ENCODE measurements at regions not wholly inside any gene's neighbourhood (a gene's known extent, or its start where the extent isn't known, plus 50 kb on each side); places are given as distances from the start of the nearest gene placed in this dataset.
"Not testable (repeated sequence)": the region's sequence is repeated elsewhere in the genome, so short reads cannot be mapped to it uniquely, and the experiment has no call there.

DNA sequence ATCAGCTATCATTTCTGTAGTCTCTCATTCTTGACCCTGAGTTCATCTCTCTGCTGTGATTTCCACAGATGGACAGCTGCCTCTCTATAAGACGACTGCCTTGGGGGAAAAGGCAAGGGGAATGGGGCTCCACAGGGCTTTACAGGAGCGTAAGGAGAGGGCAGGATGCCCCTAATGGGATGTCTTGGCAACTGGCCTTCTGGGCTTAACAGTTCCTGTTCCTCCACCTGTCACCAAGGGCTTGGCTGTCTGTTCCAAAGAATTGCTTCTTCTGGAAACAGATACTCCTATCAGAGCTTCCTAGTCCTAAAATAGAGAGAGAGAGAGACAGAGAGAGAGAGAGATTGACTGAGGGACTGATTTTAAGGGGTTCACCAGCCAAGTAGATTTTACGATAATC is 181.9 kb downstream of the TMEM200A start:
- H3K79me2 ChIP-seq (ENCODE audit: control insufficient read depth, insufficient read depth, low read length, unreplicated experiment), result no peaks in the 10 kb centered on the region
- no peak overlapping the region for H3K4me3 ChIP-seq (ENCODE audit: low read depth, low read length)
- no peak overlapping the region for H3K27ac ChIP-seq (ENCODE audit: low read depth, low read length)
- H3K36me3 ChIP-seq (ENCODE audit: insufficient read depth, low read length), result no peaks in the 10 kb centered on the region
- H3K27me3 ChIP-seq (ENCODE audit: insufficient read depth, low read length), result no peaks in the 10 kb centered on the region
- H2AFZ ChIP-seq (ENCODE audit: low read length, unreplicated experiment), result no peak overlapping the region
- H3K4me1 ChIP-seq (ENCODE audit: control insufficient read depth, insufficient read depth, low read length, unreplicated experiment), result no peaks in the 10 kb centered on the region

DNA sequence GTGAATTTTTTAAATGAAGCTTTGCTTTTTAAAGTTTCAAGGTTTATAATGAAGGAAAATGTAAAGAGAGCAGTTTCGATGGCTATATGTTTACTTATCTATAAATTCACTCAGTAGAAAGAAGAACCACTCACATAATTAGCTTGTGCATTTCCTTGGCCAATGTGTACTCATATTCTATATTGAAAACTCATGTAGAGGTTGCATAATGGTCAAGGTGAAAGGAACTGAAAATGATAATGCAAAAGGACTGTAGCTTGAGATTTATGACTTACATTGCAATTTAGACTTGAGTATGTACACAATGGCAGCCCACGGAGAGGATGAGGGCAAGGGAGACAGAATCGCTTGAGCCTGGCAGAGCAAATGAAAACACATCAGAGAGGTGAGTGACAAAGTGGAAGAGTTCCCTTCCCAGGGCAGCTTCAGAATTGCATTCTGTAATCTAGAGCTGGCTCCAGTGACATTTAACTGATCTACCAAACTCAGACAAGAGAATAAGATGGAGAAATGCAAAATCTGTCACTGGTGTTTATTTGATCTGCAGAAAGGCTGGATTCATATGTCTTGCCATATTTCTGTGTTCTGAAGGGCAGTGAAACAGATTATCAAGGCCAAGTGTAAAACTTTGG is 191.8 kb downstream of the TMEM200A start:
- no peak overlapping the region for H3K27ac ChIP-seq (ENCODE audit: low read depth, low read length)
- H2AFZ ChIP-seq (ENCODE audit: low read length, unreplicated experiment), result no peak overlapping the region
- H3K4me1 ChIP-seq (ENCODE audit: control insufficient read depth, insufficient read depth, low read length, unreplicated experiment), result peaks cover 3% of the 10 kb centered on the region
- no peaks in the 10 kb centered on the region for H3K36me3 ChIP-seq (ENCODE audit: insufficient read depth, low read length)
- H3K79me2 ChIP-seq (ENCODE audit: control insufficient read depth, insufficient read depth, low read length, unreplicated experiment), result no peaks in the 10 kb centered on the region
- H3K4me3 ChIP-seq (ENCODE audit: low read depth, low read length), result no peak overlapping the region
- H3K27me3 ChIP-seq (ENCODE audit: insufficient read depth, low read length), result no peaks in the 10 kb centered on the region

DNA sequence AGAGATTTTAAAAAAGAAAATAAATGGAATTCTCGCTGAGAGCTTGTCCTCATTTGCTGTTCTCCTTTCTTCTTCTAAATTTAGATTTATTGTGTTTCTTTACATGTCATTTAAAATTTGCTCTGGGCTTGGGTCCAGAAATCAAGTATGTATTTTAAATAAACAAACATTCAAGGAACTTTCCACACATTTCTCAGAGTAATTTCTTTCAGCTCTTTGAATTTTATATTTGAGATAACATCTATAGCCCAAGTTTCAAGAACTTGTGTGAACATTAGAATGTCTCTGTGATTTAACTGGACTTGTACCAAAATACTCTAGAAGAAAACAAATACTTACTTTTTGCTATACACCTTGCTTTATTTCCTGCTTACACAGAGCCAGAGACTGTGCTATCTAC is 192.3 kb downstream of the TMEM200A start:
- no peaks in the 10 kb centered on the region for H3K36me3 ChIP-seq (ENCODE audit: insufficient read depth, low read length)
- H3K79me2 ChIP-seq (ENCODE audit: control insufficient read depth, insufficient read depth, low read length, unreplicated experiment), result no peaks in the 10 kb centered on the region
- H3K4me1 ChIP-seq (ENCODE audit: control insufficient read depth, insufficient read depth, low read length, unreplicated experiment), result peaks cover 3% of the 10 kb centered on the region
- H3K4me3 ChIP-seq (ENCODE audit: low read depth, low read length), result no peak overlapping the region
- H3K27me3 ChIP-seq (ENCODE audit: insufficient read depth, low read length), result no peaks in the 10 kb centered on the region
- no peak overlapping the region for H2AFZ ChIP-seq (ENCODE audit: low read length, unreplicated experiment)
- H3K27ac ChIP-seq (ENCODE audit: low read depth, low read length), result no peak overlapping the region

DNA sequence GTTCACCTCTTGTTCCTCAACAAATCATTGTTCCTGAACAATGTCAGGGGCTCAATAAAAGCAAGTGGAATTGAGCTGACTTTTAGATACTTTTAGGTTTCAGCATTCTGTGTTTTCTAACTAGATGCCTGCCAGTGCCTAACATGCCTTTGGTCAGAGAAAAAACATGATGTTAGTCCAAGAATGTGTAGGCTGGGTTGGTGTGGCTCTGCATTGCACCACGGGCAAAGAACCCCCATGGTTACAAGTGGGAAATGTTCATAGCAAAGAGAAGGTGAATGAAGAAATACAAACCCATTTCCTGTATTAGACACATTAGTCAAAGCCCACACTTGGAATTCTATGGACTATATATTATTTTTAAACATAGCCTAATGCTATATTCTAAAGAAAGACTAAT is 193.3 kb downstream of the TMEM200A start:
- Histone ChIP-seq H3K4me1 (ENCODE audit: control insufficient read depth, insufficient read depth, low read length, unreplicated experiment) (peaks cover 3% of the 10 kb centered on the region), H3K4me3 (ENCODE audit: low read depth, low read length) (no peak overlapping the region), H3K36me3 (ENCODE audit: insufficient read depth, low read length) (no peaks in the 10 kb centered on the region), H3K27me3 (ENCODE audit: insufficient read depth, low read length) (no peaks in the 10 kb centered on the region), H3K79me2 (ENCODE audit: control insufficient read depth, insufficient read depth, low read length, unreplicated experiment) (no peaks in the 10 kb centered on the region), H3K27ac (ENCODE audit: low read depth, low read length) (no peak overlapping the region), H2AFZ (ENCODE audit: low read length, unreplicated experiment) (no peak overlapping the region)

DNA sequence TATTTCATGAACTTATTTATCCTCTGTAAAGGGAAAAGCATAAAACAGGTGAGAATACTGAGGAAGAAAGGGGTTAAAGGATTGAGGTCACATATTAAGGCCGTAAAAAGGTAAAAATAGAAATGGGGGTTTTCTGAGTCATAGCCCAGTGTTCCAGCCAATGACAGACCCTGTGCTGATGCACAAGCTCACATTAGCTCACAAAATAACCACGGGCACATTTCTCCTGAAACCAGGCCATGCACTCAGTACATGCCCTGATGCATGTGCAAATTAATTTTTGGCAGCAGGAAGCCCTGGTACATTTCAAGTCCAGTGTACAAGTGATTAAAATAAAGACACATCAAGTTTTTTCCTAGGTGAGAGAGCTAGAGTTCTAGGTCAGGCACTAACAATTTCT is 194.4 kb downstream of the TMEM200A start:
- H2AFZ ChIP-seq (ENCODE audit: low read length, unreplicated experiment), result no peak overlapping the region

DNA sequence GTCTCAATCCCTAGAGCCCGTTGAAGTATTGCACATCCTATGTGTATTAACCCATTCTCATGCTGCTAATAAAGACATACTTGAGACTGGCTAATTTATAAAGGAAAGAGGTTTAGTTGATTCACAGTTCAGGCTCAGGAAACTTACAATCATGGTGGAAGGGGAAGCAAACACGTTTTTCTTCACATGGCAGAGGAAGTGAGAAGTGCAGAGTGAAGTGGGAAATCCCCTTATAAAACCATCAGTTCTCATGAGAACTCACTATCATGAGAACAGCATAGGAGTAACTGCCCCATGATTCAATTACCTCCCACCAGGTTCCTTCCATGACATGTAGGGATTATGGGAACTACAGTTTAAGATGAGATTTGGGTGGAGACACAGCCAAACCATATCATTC is 195.3 kb downstream of the TMEM200A start:
- H2AFZ ChIP-seq (ENCODE audit: low read length, unreplicated experiment); H3K4me3 ChIP-seq (ENCODE audit: low read depth, low read length); H3K36me3 ChIP-seq (ENCODE audit: insufficient read depth, low read length); H3K79me2 ChIP-seq (ENCODE audit: control insufficient read depth, insufficient read depth, low read length, unreplicated experiment); H3K4me1 ChIP-seq (ENCODE audit: control insufficient read depth, insufficient read depth, low read length, unreplicated experiment); H3K27ac ChIP-seq (ENCODE audit: low read depth, low read length); H3K27me3 ChIP-seq (ENCODE audit: insufficient read depth, low read length): not testable (repeated sequence)

More for the DNA sequence above, 194.4 kb downstream of the TMEM200A start:
- Histone ChIP-seq H3K27me3 (ENCODE audit: insufficient read depth, low read length) (no peaks in the 10 kb centered on the region), H3K79me2 (ENCODE audit: control insufficient read depth, insufficient read depth, low read length, unreplicated experiment) (no peaks in the 10 kb centered on the region), H3K4me3 (ENCODE audit: low read depth, low read length) (no peak overlapping the region), H3K27ac (ENCODE audit: low read depth, low read length) (no peak overlapping the region), H3K4me1 (ENCODE audit: control insufficient read depth, insufficient read depth, low read length, unreplicated experiment) (peaks cover 3% of the 10 kb centered on the region), H3K36me3 (ENCODE audit: insufficient read depth, low read length) (no peaks in the 10 kb centered on the region)

DNA sequence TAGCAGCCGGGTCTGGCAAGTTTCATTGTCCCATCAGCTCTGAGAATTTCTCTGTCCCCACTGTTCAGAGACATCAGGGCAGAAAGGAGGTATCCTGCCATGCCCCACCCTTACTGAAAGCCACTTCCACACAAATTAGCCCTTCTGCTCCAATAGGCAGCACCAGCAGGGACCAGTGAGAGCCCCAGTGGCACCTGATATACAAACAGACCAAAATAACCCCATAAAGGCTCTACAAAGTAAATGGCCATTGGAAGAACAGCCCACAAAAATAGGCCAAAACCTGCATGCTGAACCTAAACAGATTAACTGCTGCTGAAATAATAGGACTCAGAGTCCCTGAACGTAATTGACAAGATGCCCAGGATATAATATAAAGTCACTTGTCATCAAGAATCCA is 199.9 kb downstream of the TMEM200A start:
- H3K4me1 ChIP-seq (ENCODE audit: control insufficient read depth, insufficient read depth, low read length, unreplicated experiment), result no peaks in the 10 kb centered on the region

DNA sequence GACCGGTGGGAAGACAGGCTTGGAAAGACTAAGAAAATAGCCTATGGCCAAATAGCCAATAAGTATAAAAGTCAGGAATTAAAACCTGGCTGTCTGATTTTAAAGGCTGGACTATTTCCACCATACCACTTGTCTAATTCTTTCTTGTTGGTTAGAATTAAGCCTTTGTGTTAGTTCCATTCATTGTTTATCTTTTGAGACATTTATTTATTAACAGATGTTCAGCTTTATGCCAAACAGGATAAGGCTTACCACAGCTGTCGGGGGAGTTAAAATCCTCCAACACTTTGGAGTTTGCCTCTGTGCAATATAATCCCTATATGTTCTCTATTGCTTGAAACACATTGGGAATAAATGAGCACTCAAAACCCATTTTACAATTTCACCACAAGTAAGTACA is 208.3 kb downstream of the TMEM200A start:
- Histone ChIP-seq H2AFZ (ENCODE audit: low read length, unreplicated experiment) (no peak overlapping the region), H3K4me1 (ENCODE audit: control insufficient read depth, insufficient read depth, low read length, unreplicated experiment) (no peaks in the 10 kb centered on the region), H3K36me3 (ENCODE audit: insufficient read depth, low read length) (no peaks in the 10 kb centered on the region), H3K27ac (ENCODE audit: low read depth, low read length) (no peak overlapping the region), H3K79me2 (ENCODE audit: control insufficient read depth, insufficient read depth, low read length, unreplicated experiment) (no peaks in the 10 kb centered on the region), H3K27me3 (ENCODE audit: insufficient read depth, low read length) (no peaks in the 10 kb centered on the region), H3K4me3 (ENCODE audit: low read depth, low read length) (no peak overlapping the region)

More for the DNA sequence above, 199.9 kb downstream of the TMEM200A start:
- H3K4me3 ChIP-seq (ENCODE audit: low read depth, low read length), result no peak overlapping the region
- no peak overlapping the region for H2AFZ ChIP-seq (ENCODE audit: low read length, unreplicated experiment)
- no peak overlapping the region for H3K27ac ChIP-seq (ENCODE audit: low read depth, low read length)
- no peaks in the 10 kb centered on the region for H3K79me2 ChIP-seq (ENCODE audit: control insufficient read depth, insufficient read depth, low read length, unreplicated experiment)
- no peaks in the 10 kb centered on the region for H3K27me3 ChIP-seq (ENCODE audit: insufficient read depth, low read length)
- no peaks in the 10 kb centered on the region for H3K36me3 ChIP-seq (ENCODE audit: insufficient read depth, low read length)

DNA sequence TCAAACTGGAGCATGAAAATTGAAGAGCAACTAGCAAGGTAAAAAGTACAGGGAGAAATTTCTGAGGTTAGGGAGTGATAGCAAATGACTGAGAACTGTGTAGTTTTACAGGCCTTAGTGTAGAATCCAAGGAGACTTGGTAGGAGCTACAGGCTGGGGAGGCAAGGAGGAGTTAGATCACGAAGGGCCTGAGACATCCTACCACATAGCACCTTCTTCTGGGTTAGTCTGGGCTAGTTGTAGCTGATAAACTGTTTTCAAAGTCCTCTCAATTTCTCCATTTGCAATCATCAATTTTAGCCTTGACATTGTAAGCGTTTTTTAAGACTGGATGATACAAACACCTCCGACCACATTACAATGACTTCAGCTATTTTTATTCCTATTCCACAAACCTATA is 209.7 kb downstream of the TMEM200A start:
- Histone ChIP-seq H3K27ac (ENCODE audit: low read depth, low read length) (no peak overlapping the region), H3K4me1 (ENCODE audit: control insufficient read depth, insufficient read depth, low read length, unreplicated experiment) (no peaks in the 10 kb centered on the region), H2AFZ (ENCODE audit: low read length, unreplicated experiment) (no peak overlapping the region), H3K27me3 (ENCODE audit: insufficient read depth, low read length) (no peaks in the 10 kb centered on the region), H3K4me3 (ENCODE audit: low read depth, low read length) (no peak overlapping the region), H3K79me2 (ENCODE audit: control insufficient read depth, insufficient read depth, low read length, unreplicated experiment) (no peaks in the 10 kb centered on the region), H3K36me3 (ENCODE audit: insufficient read depth, low read length) (no peaks in the 10 kb centered on the region)

DNA sequence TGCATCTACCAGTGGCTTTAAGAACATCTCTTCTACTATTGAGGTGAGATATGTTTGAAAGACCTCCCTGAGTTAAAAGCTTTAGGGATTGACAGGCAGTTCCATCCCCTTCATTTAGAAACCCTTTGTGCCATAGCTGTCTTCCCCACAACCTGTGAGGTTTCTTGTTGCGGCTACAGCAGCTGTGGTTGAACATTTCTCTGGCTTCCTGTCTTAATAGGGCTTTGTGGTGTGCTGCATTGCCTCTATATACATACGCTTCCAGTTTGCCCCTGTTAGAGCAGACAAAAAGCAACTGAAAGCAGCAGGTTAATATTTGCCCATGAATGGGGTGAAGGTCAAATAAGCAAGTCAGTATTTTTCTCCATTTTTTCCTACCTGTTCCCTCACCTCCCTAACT is 210.2 kb downstream of the TMEM200A start:
- Histone ChIP-seq H3K4me3 (ENCODE audit: low read depth, low read length) (no peak overlapping the region), H3K27ac (ENCODE audit: low read depth, low read length) (no peak overlapping the region), H2AFZ (ENCODE audit: low read length, unreplicated experiment) (no peak overlapping the region), H3K36me3 (ENCODE audit: insufficient read depth, low read length) (no peaks in the 10 kb centered on the region), H3K27me3 (ENCODE audit: insufficient read depth, low read length) (no peaks in the 10 kb centered on the region), H3K79me2 (ENCODE audit: control insufficient read depth, insufficient read depth, low read length, unreplicated experiment) (no peaks in the 10 kb centered on the region), H3K4me1 (ENCODE audit: control insufficient read depth, insufficient read depth, low read length, unreplicated experiment) (no peaks in the 10 kb centered on the region)

DNA sequence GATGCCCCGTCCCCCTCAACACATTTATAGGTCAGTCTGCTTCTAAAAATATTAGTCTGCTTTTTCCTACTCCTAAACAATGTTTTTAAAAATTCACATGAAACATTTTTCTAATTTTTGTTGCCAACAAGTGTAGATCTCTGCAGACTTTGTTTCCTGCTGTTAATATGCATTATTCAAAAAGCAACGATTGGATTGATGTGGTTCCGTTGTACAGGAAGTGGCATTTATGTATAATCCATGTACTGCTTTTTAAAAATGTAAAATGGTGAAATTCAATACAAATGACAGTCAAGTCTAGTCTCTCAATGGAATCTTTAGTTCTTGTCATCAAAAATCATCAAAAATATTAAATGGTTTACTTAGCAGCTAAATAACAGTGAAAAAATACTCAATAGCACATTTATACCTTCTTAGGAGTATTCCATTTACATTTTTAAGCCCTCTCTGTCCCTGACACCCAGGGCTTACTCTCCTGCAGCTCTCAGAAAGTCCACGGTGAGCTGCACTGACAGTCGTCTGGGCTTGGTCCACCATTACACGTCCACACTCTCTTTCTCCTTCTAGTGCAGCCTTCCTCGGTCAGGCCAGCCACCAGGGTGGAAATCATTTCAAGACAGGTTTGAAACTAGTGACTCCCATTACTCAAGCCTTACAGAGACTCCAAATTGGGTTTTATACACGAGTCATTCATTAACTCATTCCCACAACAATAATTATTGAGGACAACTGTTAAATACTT is 211.5 kb downstream of the TMEM200A start:
- Histone ChIP-seq H3K27ac (ENCODE audit: low read depth, low read length) (no peak overlapping the region), H3K27me3 (ENCODE audit: insufficient read depth, low read length) (no peaks in the 10 kb centered on the region), H3K4me3 (ENCODE audit: low read depth, low read length) (no peak overlapping the region), H3K4me1 (ENCODE audit: control insufficient read depth, insufficient read depth, low read length, unreplicated experiment) (no peaks in the 10 kb centered on the region), H3K36me3 (ENCODE audit: insufficient read depth, low read length) (no peaks in the 10 kb centered on the region), H2AFZ (ENCODE audit: low read length, unreplicated experiment) (no peak overlapping the region), H3K79me2 (ENCODE audit: control insufficient read depth, insufficient read depth, low read length, unreplicated experiment) (no peaks in the 10 kb centered on the region)

Data from ACC112 (cell line).